Thoracic aorta (tissue), 2 donors: ENCODE measurements at regions not wholly inside any gene's neighbourhood (a gene's known extent, or its start where the extent isn't known, plus 50 kb on each side); places are given as distances from the start of the nearest gene placed in this dataset.

Source experiments
- ATAC-seq: fragments of 150-250 bp; one replicate; pipeline ENCODE4 v1.8.0; 2017; ENCODE audit warnings: low read depth; ENCODE audit not compliant: insufficient number of reproducible peaks, low FRiP score
- DNase-seq: peaks from one replicate; pipeline ENCODE4 v3.0.0-alpha.2; 2020; ENCODE audit warnings: low spot score
- H3K27ac ChIP-seq, 2 donors: fragments of 200-600 bp; sonication (generic); 1 replicate in 1 of 2; 2 replicates in 1 of 2; pipeline ENCODE4 v1.5.1; 2016; ENCODE audit warnings: mild to moderate bottlenecking in 2 of 2, moderate library complexity in 2 of 2
- H3K27me3 ChIP-seq: fragments of 200-600 bp; sonication (generic); replicated peaks from 2 replicates; pipeline ENCODE4 v1.6.0; 2016; ENCODE audit warnings: mild to moderate bottlenecking; ENCODE audit not compliant: insufficient read depth
- H3K36me3 ChIP-seq: fragments of 200-600 bp; sonication (generic); one replicate; pipeline ENCODE4 v1.5.1; 2016
- H3K4me1 ChIP-seq, 2 donors: fragments of 200-600 bp; sonication (generic); 1 replicate in 1 of 2; 2 replicates in 1 of 2; pipeline versions ENCODE4 v1.5.1 to v1.6.0; 2016; ENCODE audit warnings: low read depth in 2 of 2, mild to moderate bottlenecking in 1 of 2; ENCODE audit not compliant: control insufficient read depth in 1 of 2
- H3K4me3 ChIP-seq: fragments of 200-600 bp; sonication (generic); 2 replicates; pipeline ENCODE4 v1.5.1; 2016; ENCODE audit warnings: mild to moderate bottlenecking
- H3K9me3 ChIP-seq: fragments of 200-600 bp; sonication (generic); 2 replicates; pipeline ENCODE4 v1.5.1; 2016
- TF ChIP-seq, protein P1 (sequence below): fragments of 200-600 bp; sonication (generic); IDR thresholded peaks from one replicate; pipeline ENCODE4 v1.5.1; 2019; ENCODE audit warnings: antibody characterized with exemption

DNA sequence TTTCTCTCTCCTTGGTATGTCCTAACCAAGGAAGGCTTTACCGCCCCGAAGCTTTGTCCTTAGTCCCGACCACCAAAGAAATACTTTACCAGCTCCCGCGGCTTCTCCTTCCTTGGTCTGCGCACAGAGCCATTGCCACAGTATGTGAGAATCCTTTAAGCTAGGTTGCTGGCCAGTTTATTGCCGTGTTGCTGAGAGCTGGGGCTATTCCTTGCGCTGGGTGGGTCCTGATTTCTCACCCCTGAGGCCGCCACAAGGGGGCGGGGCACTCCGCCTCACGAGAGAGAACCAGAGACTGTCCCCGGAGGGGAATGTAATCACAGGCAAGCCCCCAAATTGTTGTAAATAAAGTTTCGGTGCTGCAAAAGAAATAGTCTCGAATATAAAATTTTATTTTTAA, 331.0 kb upstream of the PCDH10 start:
- DNase-seq (no peak), ATAC-seq (no peak)
- H3K27ac ChIP-seq = no peak overlapping the region
- no peaks in the 10 kb centered on the region for H3K36me3 ChIP-seq
- no peak overlapping the region for H3K4me3 ChIP-seq
- TF ChIP-seq, protein P1, sequence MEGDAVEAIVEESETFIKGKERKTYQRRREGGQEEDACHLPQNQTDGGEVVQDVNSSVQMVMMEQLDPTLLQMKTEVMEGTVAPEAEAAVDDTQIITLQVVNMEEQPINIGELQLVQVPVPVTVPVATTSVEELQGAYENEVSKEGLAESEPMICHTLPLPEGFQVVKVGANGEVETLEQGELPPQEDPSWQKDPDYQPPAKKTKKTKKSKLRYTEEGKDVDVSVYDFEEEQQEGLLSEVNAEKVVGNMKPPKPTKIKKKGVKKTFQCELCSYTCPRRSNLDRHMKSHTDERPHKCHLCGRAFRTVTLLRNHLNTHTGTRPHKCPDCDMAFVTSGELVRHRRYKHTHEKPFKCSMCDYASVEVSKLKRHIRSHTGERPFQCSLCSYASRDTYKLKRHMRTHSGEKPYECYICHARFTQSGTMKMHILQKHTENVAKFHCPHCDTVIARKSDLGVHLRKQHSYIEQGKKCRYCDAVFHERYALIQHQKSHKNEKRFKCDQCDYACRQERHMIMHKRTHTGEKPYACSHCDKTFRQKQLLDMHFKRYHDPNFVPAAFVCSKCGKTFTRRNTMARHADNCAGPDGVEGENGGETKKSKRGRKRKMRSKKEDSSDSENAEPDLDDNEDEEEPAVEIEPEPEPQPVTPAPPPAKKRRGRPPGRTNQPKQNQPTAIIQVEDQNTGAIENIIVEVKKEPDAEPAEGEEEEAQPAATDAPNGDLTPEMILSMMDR = no peak
- H3K27me3 ChIP-seq = no peaks in the 10 kb centered on the region
- H3K9me3 ChIP-seq = no peaks in the 10 kb centered on the region
- H3K4me1 ChIP-seq = no peaks in the 10 kb centered on the region

DNA sequence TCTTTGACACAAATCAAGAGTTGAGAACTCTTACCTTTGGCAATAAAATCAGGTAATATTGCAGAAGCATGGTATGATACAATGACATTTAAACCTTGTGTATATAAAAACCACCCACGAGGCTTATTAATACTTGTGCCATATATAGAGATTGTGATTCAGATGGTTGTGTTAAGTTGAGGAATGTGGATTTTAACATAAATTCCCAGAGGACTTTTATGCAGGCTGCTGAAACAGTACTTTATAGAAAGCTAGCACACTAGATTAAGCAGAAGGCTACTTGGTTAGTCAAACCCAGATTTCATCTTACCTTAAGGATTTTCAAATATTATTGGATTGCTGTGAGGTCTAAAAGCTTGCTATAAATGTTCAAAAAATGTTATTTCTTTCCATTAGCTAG, 325.7 kb upstream of the PCDH10 start:
- no peaks in the 10 kb centered on the region for H3K27me3 ChIP-seq
- ATAC-seq = no peak
- H3K36me3 ChIP-seq = no peaks in the 10 kb centered on the region
- no peak overlapping the region for H3K4me3 ChIP-seq
- H3K9me3 ChIP-seq = no peaks in the 10 kb centered on the region
- H3K27ac ChIP-seq = no peak overlapping the region
- TF ChIP-seq, protein P1 = no peak
- H3K4me1 ChIP-seq = no peaks in the 10 kb centered on the region
- DNase-seq = no peak

DNA sequence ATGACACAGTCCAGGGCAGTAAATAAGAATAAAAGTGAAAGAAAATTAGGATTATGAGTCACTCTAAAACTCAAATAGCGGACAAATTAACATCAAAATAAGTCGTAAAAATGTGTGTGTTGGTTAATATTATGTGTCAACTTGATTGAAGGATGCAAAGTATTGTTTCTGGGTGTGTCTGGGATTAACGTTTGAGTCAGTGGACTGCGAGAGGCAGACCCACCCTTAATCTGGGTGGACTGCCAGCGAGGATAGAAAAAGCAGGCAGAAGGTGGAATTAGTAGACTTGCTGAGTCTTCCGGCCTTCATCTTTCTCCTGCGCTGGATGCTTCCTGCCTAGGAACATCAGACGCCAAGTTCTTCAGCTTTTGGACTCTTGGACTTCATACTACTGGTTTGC, 324.3 kb upstream of the PCDH10 start:
- no peak for DNase-seq
- no peak overlapping the region for H3K27ac ChIP-seq
- H3K4me1 ChIP-seq = no peaks in the 10 kb centered on the region
- no peaks in the 10 kb centered on the region for H3K27me3 ChIP-seq
- TF ChIP-seq, protein P1 = no peak
- no peak overlapping the region for H3K4me3 ChIP-seq
- H3K9me3 ChIP-seq = no peaks in the 10 kb centered on the region
- ATAC-seq = no peak
- no peaks in the 10 kb centered on the region for H3K36me3 ChIP-seq

DNA sequence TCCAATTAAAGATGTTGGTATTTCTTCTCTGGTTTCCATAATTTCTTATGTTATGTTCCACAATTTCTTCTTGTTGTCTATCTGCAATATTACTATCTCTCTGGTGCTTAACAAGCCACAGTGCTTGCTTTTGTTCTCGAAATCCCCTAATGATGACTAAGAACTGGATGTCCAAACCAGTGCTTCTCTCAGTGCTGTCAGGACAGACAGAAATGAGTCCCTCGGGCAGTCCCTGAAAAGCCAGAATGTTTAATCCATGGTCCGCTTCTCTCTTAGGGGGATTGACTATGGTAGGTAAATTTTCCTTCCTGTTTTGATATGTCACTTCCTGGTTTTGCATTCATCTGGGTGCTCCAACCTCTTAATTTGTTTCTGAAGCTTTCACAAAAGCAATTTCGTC, 321.6 kb upstream of the PCDH10 start:
- DNase-seq = no peak
- no peaks in the 10 kb centered on the region for H3K36me3 ChIP-seq
- H3K27ac ChIP-seq = no peak overlapping the region
- no peak overlapping the region for H3K4me3 ChIP-seq
- H3K4me1 ChIP-seq = no peaks in the 10 kb centered on the region
- TF ChIP-seq, protein P1 = no peak
- ATAC-seq = no peak
- H3K9me3 ChIP-seq = no peaks in the 10 kb centered on the region
- H3K27me3 ChIP-seq = no peaks in the 10 kb centered on the region

DNA sequence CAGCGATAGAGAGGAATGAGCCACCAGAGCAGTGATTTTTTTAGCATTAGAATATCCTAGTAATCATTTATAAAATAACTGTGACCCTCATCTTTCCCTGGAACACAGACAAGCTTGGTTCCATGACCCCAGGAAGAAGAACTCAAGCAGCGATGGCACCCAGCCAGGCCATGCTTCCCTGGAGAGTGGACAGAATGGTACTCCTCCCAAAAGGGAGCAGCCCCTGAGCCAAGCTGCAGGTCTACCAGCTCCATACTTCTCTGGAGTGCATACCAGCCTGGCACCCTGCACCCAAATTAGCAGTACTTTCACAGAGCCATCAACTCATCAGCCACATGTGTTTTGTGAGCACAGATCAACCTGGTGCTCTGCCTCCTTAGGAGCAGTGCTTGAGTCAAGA, 310.9 kb upstream of the PCDH10 start:
- no peak for ATAC-seq
- no peak for DNase-seq
- Histone ChIP-seq H3K9me3 (peaks cover 7% of the 10 kb centered on the region), H3K4me1 (no peaks in the 10 kb centered on the region), H3K36me3 (no peaks in the 10 kb centered on the region), H3K4me3 (no peak overlapping the region), H3K27me3 (no peaks in the 10 kb centered on the region), H3K27ac (no peak overlapping the region)
- TF ChIP-seq, protein P1 = no peak
